Kidney tubule cell (primary cell): ENCODE measurements at regions not wholly inside any gene's neighbourhood (a gene's known extent, or its start where the extent isn't known, plus 50 kb on each side); places are given as distances from the start of the nearest gene placed in this dataset.
"Not testable (repeated sequence)": the region's sequence is repeated elsewhere in the genome, so short reads cannot be mapped to it uniquely, and the experiment has no call there.

Experiments
- DNase-seq: peaks from one replicate; pipeline ENCODE4 v3.0.0-alpha.2; 2018; ENCODE audit warnings: low spot score

- no peak for DNase-seq
Measured at GRCh38 chr3:101913168-101913567, 63.9 kb downstream of the NFKBIZ start.

DNA sequence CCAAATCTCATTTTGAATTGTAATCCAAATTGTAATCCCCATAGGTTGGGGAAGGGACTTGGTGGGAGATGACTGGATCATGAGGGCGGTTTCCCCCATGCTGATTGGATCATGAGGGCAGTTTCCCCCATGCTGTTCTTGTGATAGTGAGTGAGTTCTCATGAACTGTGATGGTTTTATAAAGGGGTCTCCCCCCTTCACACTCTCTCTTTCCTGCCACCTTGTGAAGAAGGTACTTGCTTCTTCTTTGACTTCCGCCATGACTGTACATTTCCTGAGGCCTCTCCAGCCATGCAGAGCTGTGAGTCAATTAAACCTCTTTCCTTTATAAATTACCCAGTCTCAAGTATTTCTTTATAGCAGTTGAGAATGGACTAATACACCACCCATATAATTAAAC lies 68.4 kb downstream of the NFKBIZ start:
- not testable (repeated sequence) for DNase-seq

- DNase-seq, result not testable (repeated sequence)
Measured at GRCh38 chr3:101922151-101922725, 72.9 kb downstream of the NFKBIZ start.

GRCh38 chr3:101924621-101925020 lies 75.3 kb downstream of the NFKBIZ start:
- DNase-seq, result peak; percentile 75

DNA sequence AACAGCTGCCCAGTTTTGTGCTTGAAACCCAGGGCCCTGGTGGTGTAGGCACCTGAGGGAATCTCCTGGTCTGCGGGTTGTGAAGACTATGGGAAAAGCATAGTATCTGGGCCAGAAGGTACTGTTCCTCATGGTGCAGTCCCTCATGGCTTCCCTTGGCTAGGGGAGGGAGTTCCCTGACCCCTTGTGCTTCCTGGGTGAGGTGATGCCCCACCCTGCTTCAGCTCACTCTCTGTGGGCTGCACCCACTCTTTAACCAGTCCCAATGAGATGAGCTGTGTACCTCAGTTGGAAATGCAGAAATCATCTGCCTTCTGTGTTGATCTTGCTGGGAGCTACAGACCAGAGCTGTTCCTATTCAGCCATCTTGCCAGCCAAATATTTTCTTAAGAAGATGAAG lies 75.8 kb downstream of the NFKBIZ start:
- DNase-seq, result not testable (repeated sequence)

- no peak for DNase-seq
Measured at GRCh38 chr3:101925564-101925963, 76.2 kb downstream of the NFKBIZ start.

DNA sequence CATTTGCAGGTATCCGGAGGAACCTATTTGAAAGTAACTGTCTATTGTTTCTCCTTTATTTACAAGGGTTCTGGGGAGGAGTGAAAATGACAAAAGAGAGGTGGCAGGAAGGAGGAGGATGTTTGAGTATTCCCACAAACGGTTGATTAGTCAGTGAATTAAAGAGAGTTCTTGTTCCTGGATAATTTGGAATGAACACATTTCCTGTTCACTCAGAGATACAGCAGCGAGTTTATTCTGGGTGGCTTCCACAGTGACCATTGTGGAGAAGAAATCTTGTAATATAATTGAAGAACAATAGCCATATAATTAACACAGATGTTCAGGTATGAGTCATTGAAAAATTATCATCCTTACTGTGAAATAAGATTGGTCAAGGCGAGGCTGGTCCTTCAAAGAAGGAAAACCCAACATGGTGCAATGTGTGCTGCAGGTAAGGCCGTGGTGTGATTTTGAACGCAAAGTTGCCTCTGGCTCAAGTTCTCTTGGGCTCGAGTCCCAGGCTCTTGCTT lies 77.3 kb downstream of the NFKBIZ start:
- peak; percentile 89 for DNase-seq

GRCh38 chr3:101928890-101929289 lies 79.6 kb downstream of the NFKBIZ start:
- DNase-seq, result peak; percentile 98

GRCh38 chr3:101931081-101931480 lies 81.8 kb downstream of the NFKBIZ start:
- DNase-seq, result no peak

- DNase-seq, result no peak
Measured at GRCh38 chr3:101932326-101933068, 83.2 kb downstream of the NFKBIZ start.

GRCh38 chr3:101936419-101937356 lies 87.4 kb downstream of the NFKBIZ start:
- DNase-seq, result peak; percentile 99

GRCh38 chr3:101938262-101938847 lies 89.0 kb downstream of the NFKBIZ start:
- DNase-seq, result peak; percentile 35

DNA sequence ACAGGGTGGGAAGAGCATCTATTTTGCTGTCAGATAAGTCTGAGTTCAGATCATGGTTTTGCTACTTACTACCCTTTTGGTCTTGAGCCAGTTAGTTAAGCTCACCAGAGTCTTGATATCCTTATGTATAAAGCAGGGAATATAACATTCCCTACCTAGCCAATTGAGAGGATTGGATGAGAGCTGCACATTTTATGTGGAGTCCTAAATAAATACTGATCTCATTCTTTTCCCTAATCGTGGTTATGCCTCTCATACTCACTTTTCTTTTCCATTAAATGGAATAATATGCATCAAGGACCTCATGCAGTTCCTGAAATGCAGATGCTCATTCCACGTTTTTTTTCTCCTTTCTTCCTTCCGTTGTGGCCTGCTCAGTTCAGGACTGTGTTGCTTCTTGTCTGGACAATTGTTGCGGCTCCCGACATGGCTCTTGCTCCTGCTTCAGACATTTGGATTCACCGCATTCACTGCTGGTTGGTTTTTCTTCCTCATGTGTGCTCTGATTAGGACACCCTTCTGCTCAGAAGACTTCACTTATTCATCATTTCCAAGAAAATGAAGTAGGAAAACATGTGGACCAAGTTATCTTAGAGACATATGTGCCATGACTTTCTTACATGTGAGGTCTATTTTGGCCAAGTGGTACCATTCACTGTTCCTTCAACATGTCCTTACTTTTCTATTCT lies 90.2 kb downstream of the NFKBIZ start:
- DNase-seq, result peak; percentile 30

GRCh38 chr3:101940521-101941317 lies 91.4 kb downstream of the NFKBIZ start:
- DNase-seq, result peak; percentile 98

GRCh38 chr3:101941318-101942040 lies 92.2 kb downstream of the NFKBIZ start:
- peak; percentile 22 for DNase-seq

- no peak for DNase-seq
Measured at GRCh38 chr3:101942356-101942755, 93.0 kb downstream of the NFKBIZ start.

- no peak for DNase-seq
Measured at GRCh38 chr3:101943029-101943428, 93.7 kb downstream of the NFKBIZ start.

- DNase-seq, result peak; percentile 71
Measured at GRCh38 chr3:101944308-101944707, 95.0 kb downstream of the NFKBIZ start.

DNA sequence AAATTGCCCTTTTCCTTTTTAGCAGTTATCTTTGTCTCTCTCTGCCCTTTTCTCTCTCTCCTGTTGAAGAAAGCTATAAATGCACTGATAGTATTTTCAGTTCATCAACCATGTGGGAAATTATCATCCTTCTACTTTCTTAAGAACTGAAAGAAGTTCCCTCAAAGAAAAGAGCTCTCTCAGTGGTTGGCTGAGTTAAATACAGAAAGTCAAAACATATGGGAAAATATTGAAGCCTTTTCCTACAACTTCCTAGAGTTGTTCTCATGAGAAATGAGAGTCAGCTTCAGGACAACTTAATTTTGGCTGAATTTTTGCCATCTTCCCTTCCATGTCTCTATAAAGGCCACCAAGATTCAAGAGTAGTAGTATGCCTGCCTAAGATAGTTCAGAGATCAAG lies 96.7 kb downstream of the NFKBIZ start:
- no peak for DNase-seq

GRCh38 chr3:101946906-101947305 lies 97.6 kb downstream of the NFKBIZ start:
- DNase-seq, result no peak
